GM12873 (cell line): ENCODE measurements at regions not wholly inside any gene's neighbourhood (a gene's known extent, or its start where the extent isn't known, plus 50 kb on each side); places are given as distances from the start of the nearest gene placed in this dataset.

Experiments
- CTCF ChIP-seq: IDR thresholded peaks from 2 replicates; pipeline ENCODE4 v1.5.1; 2012; ENCODE audit warnings: low read depth, mild to moderate bottlenecking, moderate library complexity, low read length, control low read depth; ENCODE audit not compliant: insufficient read depth; ENCODE audit errors: missing control alignments

GRCh38 chr16:5577463-5577862 is 479.9 kb upstream of the EEF2KMT start:
- no peak for TF ChIP-seq CTCF

GRCh38 chr16:5575646-5576245 is 478.2 kb upstream of the EEF2KMT start:
- no peak for TF ChIP-seq CTCF

- TF ChIP-seq CTCF = no peak
Observed at GRCh38 chr16:5575121-5575520, 477.5 kb upstream of the EEF2KMT start.

DNA sequence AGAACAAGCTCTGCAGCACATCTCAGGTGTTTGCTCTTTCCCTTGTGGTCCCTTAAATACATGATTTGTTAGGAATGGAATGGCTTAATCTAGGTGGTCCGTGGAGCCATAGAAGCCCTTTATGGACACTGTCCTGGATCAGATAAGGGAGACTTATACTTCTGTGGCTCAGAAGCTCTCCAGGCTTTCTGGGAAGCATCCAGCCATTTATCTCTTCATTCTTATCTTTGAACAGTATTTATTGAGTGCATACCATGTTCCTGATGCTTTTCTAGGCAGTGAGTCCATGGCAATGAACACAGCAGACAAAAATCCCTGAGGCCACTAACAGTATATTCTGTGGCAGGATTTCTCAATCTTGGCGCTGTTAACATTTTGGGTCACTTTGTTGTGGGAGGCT is 474.5 kb upstream of the EEF2KMT start:
- no peak for TF ChIP-seq CTCF

DNA sequence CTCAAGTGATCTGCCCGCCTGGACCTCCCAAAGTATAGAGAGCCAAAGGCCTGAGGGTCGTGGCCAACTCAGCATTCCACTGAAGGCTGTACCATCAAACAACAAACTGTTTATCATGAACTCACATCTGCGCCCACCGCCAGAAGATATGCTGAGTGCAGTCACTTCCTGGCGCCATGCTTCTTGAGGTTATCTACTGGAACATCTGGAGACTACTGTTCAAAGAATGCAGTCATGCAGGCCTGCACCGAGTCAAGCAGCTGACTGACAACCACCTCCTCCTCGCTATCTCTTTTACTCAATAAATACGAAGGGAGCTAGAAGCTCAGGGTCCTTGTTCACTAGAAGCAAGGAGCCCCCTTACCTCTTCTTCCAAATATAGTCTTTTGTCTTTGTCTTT is 473.9 kb upstream of the EEF2KMT start:
- TF ChIP-seq CTCF = no peak

- TF ChIP-seq CTCF = no peak
Observed at GRCh38 chr16:5561800-5562199, 464.2 kb upstream of the EEF2KMT start.

DNA sequence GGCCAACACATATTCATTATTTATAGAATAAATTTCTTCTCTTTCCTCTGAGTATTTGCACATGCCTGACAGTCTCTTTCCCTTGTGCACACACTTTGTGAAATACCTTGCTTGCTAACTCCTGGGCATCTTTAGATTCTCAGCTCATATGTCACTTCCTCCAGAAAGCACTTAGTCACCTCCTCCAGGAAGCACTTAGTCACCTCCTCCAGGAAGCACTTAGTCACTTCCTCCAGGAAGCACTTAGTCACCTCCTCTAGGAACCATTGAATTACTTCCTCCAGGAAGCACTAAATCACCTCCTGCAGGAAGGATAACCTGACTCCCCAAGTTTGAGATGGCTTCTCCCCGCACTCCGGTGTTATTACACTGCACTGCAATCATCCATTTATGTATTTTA is 462.5 kb upstream of the EEF2KMT start:
- no peak for TF ChIP-seq CTCF
